GM23338 (cell line): ENCODE measurements at regions not wholly inside any gene's neighbourhood (a gene's known extent, or its start where the extent isn't known, plus 50 kb on each side); places are given as distances from the start of the nearest gene placed in this dataset.

Source experiments
- ATAC-seq: fragments of 200-7000 bp; cut with Tn5 transposase; 3 replicates; pipeline ENCODE4 v1.9.1; 2020
- DNase-seq: peaks from one replicate; pipeline ENCODE4 v3.0.0-alpha.2; 2015; ENCODE audit warnings: low spot score
- H2AFZ ChIP-seq: fragments of 200-600 bp; sonication (generic); 2 replicates; pipeline ENCODE4 v1.8.0; 2016; ENCODE audit warnings: antibody characterized with exemption, mild to moderate bottlenecking, moderate library complexity
- H3F3A ChIP-seq: fragments of 200-600 bp; sonication (generic); replicated peaks from 2 replicates; pipeline ENCODE4 v1.8.0; 2017; ENCODE audit warnings: antibody characterized with exemption, mixed run types, low read depth
- H3K27ac ChIP-seq: fragments of 200-600 bp; sonication (generic); 2 replicates; pipeline ENCODE4 v1.6.1; 2016; ENCODE audit warnings: low read depth
- H3K27me3 ChIP-seq: fragments of 200-600 bp; sonication (generic); 2 replicates; pipeline ENCODE4 v1.8.0; 2016; ENCODE audit warnings: mild to moderate bottlenecking, mixed run types, moderate library complexity; ENCODE audit not compliant: insufficient read depth
- H3K36me3 ChIP-seq: fragments of 200-600 bp; sonication (generic); 2 replicates; pipeline ENCODE4 v1.8.0; 2016; ENCODE audit warnings: mild to moderate bottlenecking; ENCODE audit not compliant: insufficient read depth
- H3K4me1 ChIP-seq: fragments of 200-600 bp; sonication (generic); 2 replicates; pipeline ENCODE4 v1.8.0; 2016; ENCODE audit warnings: mild to moderate bottlenecking, moderate library complexity; ENCODE audit not compliant: insufficient read depth
- H3K4me2 ChIP-seq: fragments of 200-600 bp; sonication (generic); 2 replicates; pipeline ENCODE4 v1.7.1; 2017; ENCODE audit warnings: mixed run types
- H3K4me3 ChIP-seq: fragments of 200-600 bp; sonication (generic); 2 replicates; pipeline ENCODE4 v1.6.1; 2016; ENCODE audit warnings: mixed run types
- H3K79me2 ChIP-seq: fragments of 200-600 bp; sonication (generic); replicated peaks from 2 replicates; pipeline ENCODE4 v1.8.0; 2017; ENCODE audit warnings: mild to moderate bottlenecking; ENCODE audit not compliant: insufficient read depth
- H3K9me2 ChIP-seq: fragments of 200-600 bp; sonication (generic); 2 replicates; pipeline ENCODE4 v1.8.0; 2017; ENCODE audit not compliant: insufficient read depth
- H4K20me1 ChIP-seq: fragments of 200-600 bp; sonication (generic); replicated peaks from 2 replicates; pipeline ENCODE4 v1.8.0; 2017; ENCODE audit warnings: mild to moderate bottlenecking; ENCODE audit not compliant: insufficient read depth
- H3K27ac Mint-ChIP-seq: 2 replicates; pipeline ENCODE4 v1.8.0; 2020; ENCODE audit warnings: inconsistent platforms, mild to moderate bottlenecking, moderate library complexity, mixed read lengths
- H3K27me3 Mint-ChIP-seq: 3 replicates; pipeline ENCODE4 v1.8.0; 2022; ENCODE audit warnings: low read depth, mild to moderate bottlenecking, moderate library complexity, mixed read lengths, inconsistent platforms; ENCODE audit not compliant: insufficient read depth, poor library complexity
- H3K36me3 Mint-ChIP-seq: 3 replicates; pipeline ENCODE4 v1.8.0; 2021; ENCODE audit warnings: low read depth, mild to moderate bottlenecking, inconsistent platforms, moderate library complexity, mixed read lengths
- H3K4me1 Mint-ChIP-seq: 3 replicates; pipeline ENCODE4 v1.8.0; 2020; ENCODE audit warnings: mild to moderate bottlenecking, inconsistent platforms, mixed read lengths
- H3K4me3 Mint-ChIP-seq: 3 replicates; pipeline ENCODE4 v1.8.0; 2021; ENCODE audit warnings: moderate library complexity, mild to moderate bottlenecking, inconsistent platforms, mixed read lengths
- H3K9me3 Mint-ChIP-seq: 3 replicates; pipeline ENCODE4 v1.8.0; 2020; ENCODE audit warnings: moderate library complexity, mild to moderate bottlenecking, inconsistent platforms, mixed read lengths
- CREB1 ChIP-seq: fragments of 250-450 bp; sonication (Bioruptor Pico); IDR thresholded peaks from 2 replicates; pipeline ENCODE4 v1.5.0; 2020; ENCODE audit warnings: low read depth, mild to moderate bottlenecking, moderate library complexity
- CTCF ChIP-seq, 2 experiments: fragments of 200-600 bp in 1 of 2; sonication (generic) in 1 of 2; conservative IDR thresholded peaks; 2 replicates each; pipeline versions ENCODE4 v1.5.1 to v1.6.1; 2016 to 2017; ENCODE audit warnings: antibody characterized with exemption in 2 of 2, low read depth in 2 of 2, mild to moderate bottlenecking in 2 of 2, moderate library complexity in 1 of 2
- JUNB ChIP-seq: IDR thresholded peaks from one replicate; pipeline ENCODE4 v1.6.1; 2016; ENCODE audit warnings: antibody characterized with exemption; ENCODE audit not compliant: unreplicated experiment
- REST ChIP-seq: IDR thresholded peaks from one replicate; pipeline ENCODE4 v1.6.1; 2018; ENCODE audit warnings: antibody characterized with exemption; ENCODE audit not compliant: unreplicated experiment
- ZNF331 ChIP-seq: fragments of 250-450 bp; sonication (Bioruptor Pico); IDR thresholded peaks from 2 replicates; pipeline ENCODE4 v1.5.0; 2020; ENCODE audit warnings: low read depth, mild to moderate bottlenecking, moderate library complexity
- ZNF462 ChIP-seq: fragments of 250-450 bp; sonication (Bioruptor Pico); IDR thresholded peaks from 2 replicates; pipeline ENCODE4 v1.5.0; 2020; ENCODE audit warnings: mild to moderate bottlenecking, moderate library complexity

GRCh38 chr15:47542312-47542989 is 174.9 kb upstream of the SEMA6D start (continued):
- TF ChIP-seq REST (no peak), ZNF462 (CRISPR knock-in tag) (no peak), CREB1 (CRISPR knock-in tag) (no peak), JUNB (no peak)

- Mint-ChIP-seq H3K36me3 (no peaks in the 10 kb centered on the region), H3K27me3 (no peaks in the 10 kb centered on the region), H3K27ac (no peak overlapping the region), H3K9me3 (no peaks in the 10 kb centered on the region; the same call in 2 of the 3 replicates), H3K4me1 (peaks cover 2% of the 10 kb centered on the region), H3K4me3 (no peak overlapping the region)
- no peaks in the 10 kb centered on the region for H3K36me3 ChIP-seq
- DNase-seq (no peak), ATAC-seq (no peak)
- no peak overlapping the region for H3K4me2 ChIP-seq
- H3K4me1 ChIP-seq = no peaks in the 10 kb centered on the region
- no peaks in the 10 kb centered on the region for H3K27me3 ChIP-seq
- no peaks in the 10 kb centered on the region for H3F3A ChIP-seq
- H3K4me3 ChIP-seq = no peak overlapping the region
- H3K79me2 ChIP-seq = no peaks in the 10 kb centered on the region
- no peak overlapping the region for H3K27ac ChIP-seq
- H3K9me2 ChIP-seq = peaks cover 10% of the 10 kb centered on the region; the same call in 1 of the 2 replicates
- no peak overlapping the region for H2AFZ ChIP-seq
- H4K20me1 ChIP-seq = no peaks in the 10 kb centered on the region
- TF ChIP-seq ZNF331 (CRISPR knock-in tag) = no peak
- TF ChIP-seq CREB1 (CRISPR knock-in tag) = no peak
- TF ChIP-seq CTCF (conservative IDR thresholded peaks at IDR 0.05; ENCODE audit: low read depth in 2 of 2) = no peak
Observed at GRCh38 chr15:47548231-47548630, 169.1 kb upstream of the SEMA6D start.
